Activated naive CD4-positive, alpha-beta T cell treated with anti-CD3 and anti-CD28 coated beads, Interleukin-2, amount 10 ng/mL, durations not matched to agents 7 days and 5 days (primary cell): ENCODE measurements at regions not wholly inside any gene's neighbourhood (a gene's known extent, or its start where the extent isn't known, plus 50 kb on each side); places are given as distances from the start of the nearest gene placed in this dataset.
"Not testable (repeated sequence)": the region's sequence is repeated elsewhere in the genome, so short reads cannot be mapped to it uniquely, and the experiment has no call there.

Experiments
- CTCF ChIA-PET: fragments of 350-600 bp; sonication (Branson Sonifier 250); formaldehyde crosslinking; loops from one replicate; lab custom pipeline; 2021; ENCODE audit warnings: antibody characterized with exemption; lab: Charles Lee
- DNase-seq: peaks from one replicate; pipeline ENCODE4 v3.0.0-alpha.2; 2020
- H3K27ac Mint-ChIP-seq: one replicate; pipeline ENCODE4 v1.8.0; 2021; ENCODE audit warnings: mild to moderate bottlenecking, moderate library complexity, mixed read lengths
- H3K27me3 Mint-ChIP-seq: one replicate; pipeline ENCODE4 v1.8.0; 2021; ENCODE audit warnings: mild to moderate bottlenecking, mixed read lengths
- H3K36me3 Mint-ChIP-seq: one replicate; pipeline ENCODE4 v1.8.0; 2021; ENCODE audit warnings: mixed read lengths
- H3K4me1 Mint-ChIP-seq: one replicate; pipeline ENCODE4 v1.8.0; 2021; ENCODE audit warnings: mixed read lengths
- H3K4me3 Mint-ChIP-seq: one replicate; pipeline ENCODE4 v1.8.0; 2021; ENCODE audit warnings: mild to moderate bottlenecking, moderate library complexity, mixed read lengths
- H3K9me3 Mint-ChIP-seq: one replicate; pipeline ENCODE4 v1.8.0; 2021; ENCODE audit warnings: mixed read lengths

GRCh38 chr9:106218427-106218826 lies 524.1 kb downstream of the TMEM38B start:
- Mint-ChIP-seq H3K4me1 (no peaks in the 10 kb centered on the region), H3K27me3 (no peaks in the 10 kb centered on the region), H3K27ac (no peak overlapping the region), H3K9me3 (peaks cover 5% of the 10 kb centered on the region), H3K36me3 (no peaks in the 10 kb centered on the region), H3K4me3 (no peak overlapping the region)
- CTCF ChIA-PET, result no interaction called here
- no peak for DNase-seq

GRCh38 chr9:106218854-106219253 lies 524.5 kb downstream of the TMEM38B start:
- Mint-ChIP-seq H3K36me3 (no peaks in the 10 kb centered on the region), H3K4me1 (no peaks in the 10 kb centered on the region), H3K27ac (no peak overlapping the region), H3K27me3 (no peaks in the 10 kb centered on the region), H3K4me3 (no peak overlapping the region), H3K9me3 (peaks cover 5% of the 10 kb centered on the region)
- CTCF ChIA-PET, result no interaction called here
- DNase-seq, result no peak

- H3K4me3 Mint-ChIP-seq, result no peak overlapping the region
- CTCF ChIA-PET, result no interaction called here
- H3K36me3 Mint-ChIP-seq, result no peaks in the 10 kb centered on the region
- H3K27ac Mint-ChIP-seq, result no peak overlapping the region
- no peaks in the 10 kb centered on the region for H3K4me1 Mint-ChIP-seq
- no peak for DNase-seq
- peaks cover 9% of the 10 kb centered on the region for H3K9me3 Mint-ChIP-seq
- H3K27me3 Mint-ChIP-seq, result no peaks in the 10 kb centered on the region
Observed at GRCh38 chr9:106220415-106220814, 526.1 kb downstream of the TMEM38B start.

GRCh38 chr9:106228861-106229260 lies 534.5 kb downstream of the TMEM38B start:
- DNase-seq, result no peak
- Mint-ChIP-seq H3K27ac (no peak overlapping the region), H3K4me1 (no peaks in the 10 kb centered on the region), H3K4me3 (no peak overlapping the region), H3K27me3 (no peaks in the 10 kb centered on the region), H3K9me3 (peaks cover 11% of the 10 kb centered on the region), H3K36me3 (no peaks in the 10 kb centered on the region)
- CTCF ChIA-PET, result no interaction called here

DNA sequence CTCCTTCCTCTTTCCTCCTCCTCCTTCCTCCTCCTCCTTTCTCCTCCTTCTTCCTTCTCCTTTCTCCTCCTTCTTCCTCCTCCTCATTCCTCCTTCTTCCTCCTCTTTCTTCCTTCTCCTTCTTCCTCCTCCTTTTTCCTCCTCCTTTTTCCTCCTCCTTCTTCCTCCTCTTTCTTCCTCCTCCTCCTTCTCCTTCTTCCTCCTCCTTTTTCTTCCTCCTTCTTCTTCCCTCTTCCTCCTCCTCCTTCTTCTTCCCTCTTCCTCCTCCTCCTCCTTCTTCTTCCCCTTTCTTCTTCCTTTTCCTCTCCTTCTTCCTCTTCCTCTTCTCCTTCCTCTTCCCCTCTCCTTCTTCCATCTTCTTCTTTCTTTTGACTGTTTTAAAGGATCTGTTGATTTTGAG lies 538.8 kb downstream of the TMEM38B start:
- Mint-ChIP-seq H3K27ac (no peak overlapping the region), H3K4me3 (no peak overlapping the region), H3K36me3 (no peaks in the 10 kb centered on the region), H3K9me3 (peaks cover 3% of the 10 kb centered on the region), H3K27me3 (no peaks in the 10 kb centered on the region), H3K4me1 (no peaks in the 10 kb centered on the region)
- no peak for DNase-seq
- CTCF ChIA-PET, result no interaction called here

GRCh38 chr9:106260908-106261307 lies 566.6 kb downstream of the TMEM38B start:
- DNase-seq, H3K4me1 Mint-ChIP-seq, CTCF ChIA-PET, H3K27ac Mint-ChIP-seq, H3K36me3 Mint-ChIP-seq, H3K4me3 Mint-ChIP-seq, H3K27me3 Mint-ChIP-seq: not testable (repeated sequence)
- H3K9me3 Mint-ChIP-seq, result peaks cover 15% of the 10 kb centered on the region

- Mint-ChIP-seq H3K4me1 (no peaks in the 10 kb centered on the region), H3K27ac (no peak overlapping the region), H3K27me3 (no peaks in the 10 kb centered on the region), H3K4me3 (no peak overlapping the region), H3K36me3 (no peaks in the 10 kb centered on the region), H3K9me3 (peaks cover 4% of the 10 kb centered on the region)
- DNase-seq, result no peak
- CTCF ChIA-PET, result no interaction called here
Observed at GRCh38 chr9:106277966-106278365, 583.6 kb downstream of the TMEM38B start.

DNA sequence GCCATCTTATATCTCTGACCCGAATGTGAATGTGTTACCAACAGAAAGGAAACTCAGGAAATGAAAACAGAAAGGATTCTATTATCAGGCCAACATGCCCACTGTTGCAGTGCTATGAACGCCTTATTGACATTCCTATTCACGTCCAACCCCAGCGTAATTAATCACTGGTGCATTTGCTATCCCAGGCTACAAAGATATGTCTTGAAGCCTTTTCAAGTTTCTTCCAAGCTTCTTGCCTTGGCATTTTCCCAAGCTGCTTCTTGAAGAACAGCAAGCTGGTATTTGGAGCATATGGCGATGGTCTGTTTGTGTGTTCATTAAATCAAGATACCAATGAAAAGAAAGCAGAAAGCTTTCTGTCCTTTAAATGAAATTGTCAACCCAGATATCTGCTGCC lies 579.2 kb upstream of the ZNF462 start:
- H3K27me3 Mint-ChIP-seq, result no peaks in the 10 kb centered on the region
- H3K9me3 Mint-ChIP-seq, result no peaks in the 10 kb centered on the region
- no peaks in the 10 kb centered on the region for H3K36me3 Mint-ChIP-seq
- H3K27ac Mint-ChIP-seq, result no peak overlapping the region
- no peak for DNase-seq
- CTCF ChIA-PET, result no interaction called here
- no peaks in the 10 kb centered on the region for H3K4me1 Mint-ChIP-seq
- H3K4me3 Mint-ChIP-seq, result no peak overlapping the region

DNA sequence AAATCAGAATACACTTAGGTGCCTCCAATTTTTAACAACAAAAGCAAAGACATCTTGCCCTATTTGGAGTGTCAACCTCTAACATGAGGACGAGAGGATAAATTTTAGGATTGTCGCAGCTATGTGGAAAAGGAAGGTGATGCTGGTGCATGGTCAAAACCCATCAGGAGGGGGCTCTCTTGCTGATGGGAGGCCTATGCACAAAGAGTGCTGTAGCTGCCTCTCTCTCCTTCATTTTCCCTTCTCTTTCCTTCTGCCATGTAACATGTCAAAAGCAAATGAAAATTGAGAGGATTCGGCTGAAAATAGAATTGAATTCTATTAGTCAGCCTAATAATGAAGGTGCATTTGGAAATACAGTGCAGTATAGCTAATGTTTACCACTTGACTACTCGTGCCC lies 578.7 kb upstream of the ZNF462 start:
- H3K9me3 Mint-ChIP-seq, result no peaks in the 10 kb centered on the region
- DNase-seq, result no peak
- H3K4me1 Mint-ChIP-seq, result no peaks in the 10 kb centered on the region
- no peaks in the 10 kb centered on the region for H3K36me3 Mint-ChIP-seq
- no peak overlapping the region for H3K4me3 Mint-ChIP-seq
- no peaks in the 10 kb centered on the region for H3K27me3 Mint-ChIP-seq
- CTCF ChIA-PET, result no interaction called here
- no peak overlapping the region for H3K27ac Mint-ChIP-seq

DNA sequence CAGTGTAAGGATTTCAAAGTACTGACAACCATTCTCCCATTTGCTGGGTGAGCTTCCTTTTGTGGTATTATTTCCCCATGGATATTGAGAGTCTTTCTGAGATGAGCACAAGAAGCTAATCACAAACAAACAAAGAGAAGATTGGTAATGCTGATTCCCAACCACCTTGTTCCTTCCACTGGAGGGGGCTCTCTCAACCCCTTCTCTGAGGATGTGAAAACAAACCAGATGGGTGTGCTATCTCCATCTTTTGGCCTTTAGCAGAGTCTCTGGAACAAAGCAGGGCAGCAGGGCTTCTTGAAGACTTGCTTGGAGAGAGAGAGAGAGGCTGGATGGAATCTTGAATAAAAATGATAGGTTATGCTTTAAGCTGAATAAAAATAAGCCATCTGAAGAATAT lies 576.7 kb upstream of the ZNF462 start:
- CTCF ChIA-PET, result no interaction called here
- Mint-ChIP-seq H3K4me1 (no peaks in the 10 kb centered on the region), H3K9me3 (no peaks in the 10 kb centered on the region), H3K27me3 (no peaks in the 10 kb centered on the region), H3K36me3 (no peaks in the 10 kb centered on the region), H3K4me3 (no peak overlapping the region), H3K27ac (no peak overlapping the region)
- no peak for DNase-seq

DNA sequence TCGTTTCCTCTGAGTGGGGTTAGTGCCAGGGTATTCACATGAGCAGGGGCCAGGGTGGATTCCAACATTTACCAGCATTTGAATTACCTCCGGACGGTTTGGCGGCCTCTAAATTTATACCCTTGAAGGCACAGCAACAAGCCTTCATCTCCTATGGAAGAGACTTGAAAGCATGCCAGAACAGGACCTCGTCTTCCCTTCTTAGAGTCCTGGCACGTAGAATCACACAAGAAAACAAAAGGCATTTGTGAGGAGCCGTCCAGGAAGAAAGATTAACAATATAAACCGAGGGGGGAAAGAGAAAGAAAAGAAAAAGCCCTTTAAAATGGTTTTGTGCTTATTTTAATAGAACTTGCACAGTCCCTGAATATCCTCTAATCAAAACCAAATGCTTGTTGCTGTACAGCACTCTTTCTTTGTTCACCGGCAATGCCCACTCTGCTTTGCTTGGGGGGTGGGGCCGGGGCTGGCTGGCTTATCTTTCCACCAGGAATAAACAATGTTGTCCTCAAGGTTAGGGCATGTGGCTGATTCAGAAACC lies 575.8 kb upstream of the ZNF462 start:
- H3K9me3 Mint-ChIP-seq, result no peaks in the 10 kb centered on the region
- no peaks in the 10 kb centered on the region for H3K36me3 Mint-ChIP-seq
- H3K4me3 Mint-ChIP-seq, result no peak overlapping the region
- CTCF ChIA-PET, result no interaction called here
- no peaks in the 10 kb centered on the region for H3K4me1 Mint-ChIP-seq
- no peak for DNase-seq
- no peak overlapping the region for H3K27ac Mint-ChIP-seq
- H3K27me3 Mint-ChIP-seq, result no peaks in the 10 kb centered on the region

DNA sequence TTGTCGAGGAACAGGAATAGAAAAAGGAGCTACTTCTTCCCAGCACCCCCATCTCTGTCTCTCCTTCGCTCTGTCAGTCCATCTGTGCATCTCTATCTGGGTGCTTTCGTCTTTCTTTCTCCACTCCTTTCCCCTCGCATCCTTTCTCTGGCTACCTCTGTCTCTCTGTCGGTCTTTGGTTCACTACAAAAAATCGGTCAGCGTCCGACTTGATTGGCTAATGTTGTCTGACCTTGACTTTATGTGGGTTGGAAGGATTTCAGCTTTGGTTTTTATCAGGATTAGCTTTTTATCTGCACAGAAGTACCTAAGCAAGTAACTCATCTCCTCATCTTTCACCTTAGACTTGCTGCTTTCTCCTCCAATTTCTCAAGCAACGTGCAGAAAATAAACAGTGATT lies 575.2 kb upstream of the ZNF462 start:
- Mint-ChIP-seq H3K4me3 (no peak overlapping the region), H3K27ac (no peak overlapping the region), H3K4me1 (no peaks in the 10 kb centered on the region), H3K36me3 (no peaks in the 10 kb centered on the region), H3K27me3 (no peaks in the 10 kb centered on the region), H3K9me3 (no peaks in the 10 kb centered on the region)
- CTCF ChIA-PET, result interaction anchor here (0.6 kb wide), 1 partner anchor 757 kb away, joined by 3 read pairs; no protein-coding TSS in a partner anchor
- DNase-seq, result no peak

DNA sequence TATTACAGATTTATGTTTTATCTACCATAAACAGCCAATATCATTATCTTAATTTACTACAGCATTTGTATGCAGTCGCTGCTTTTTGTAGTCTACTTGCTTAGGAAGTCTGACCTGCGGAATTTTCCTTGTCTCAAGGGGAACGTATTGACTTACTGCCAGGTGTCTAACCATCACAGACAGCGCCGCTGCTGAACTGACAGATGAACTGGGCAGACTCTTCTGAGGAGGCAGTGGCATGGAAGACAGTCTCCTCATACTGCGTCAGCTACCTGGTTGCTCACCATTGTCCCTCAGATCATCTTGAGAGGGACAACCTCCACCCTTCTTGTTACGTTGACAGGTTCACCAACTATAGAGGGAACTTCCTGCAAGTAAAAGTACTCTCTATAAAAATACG lies 574.3 kb upstream of the ZNF462 start:
- CTCF ChIA-PET, result interaction anchor here (0.6 kb wide), 1 partner anchor 756 kb away, joined by 3 read pairs; no protein-coding TSS in a partner anchor
- H3K36me3 Mint-ChIP-seq, result no peaks in the 10 kb centered on the region
- no peak for DNase-seq
- no peaks in the 10 kb centered on the region for H3K4me1 Mint-ChIP-seq
- no peaks in the 10 kb centered on the region for H3K27me3 Mint-ChIP-seq
- H3K9me3 Mint-ChIP-seq, result peaks cover 2% of the 10 kb centered on the region
- no peak overlapping the region for H3K4me3 Mint-ChIP-seq
- H3K27ac Mint-ChIP-seq, result no peak overlapping the region

DNA sequence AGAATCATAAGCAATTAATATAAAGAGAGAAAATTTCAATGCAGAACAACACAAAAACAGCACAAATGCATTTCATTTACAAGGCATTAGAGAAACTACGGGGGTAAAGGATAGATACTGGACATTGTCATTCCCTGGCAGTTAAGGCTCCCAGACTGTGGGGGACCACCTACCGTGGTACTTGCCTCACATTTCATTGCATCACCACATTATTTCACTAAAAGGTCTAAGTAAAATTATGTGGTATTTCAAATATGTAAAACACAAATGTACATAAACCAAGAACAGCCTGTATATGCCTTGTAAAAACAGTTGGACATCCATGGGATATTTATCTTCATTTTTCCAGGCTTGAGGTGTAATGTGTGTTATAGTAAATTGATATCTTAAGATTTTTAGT lies 571.2 kb upstream of the ZNF462 start:
- H3K4me3 Mint-ChIP-seq, result no peak overlapping the region
- no peaks in the 10 kb centered on the region for H3K4me1 Mint-ChIP-seq

DNA sequence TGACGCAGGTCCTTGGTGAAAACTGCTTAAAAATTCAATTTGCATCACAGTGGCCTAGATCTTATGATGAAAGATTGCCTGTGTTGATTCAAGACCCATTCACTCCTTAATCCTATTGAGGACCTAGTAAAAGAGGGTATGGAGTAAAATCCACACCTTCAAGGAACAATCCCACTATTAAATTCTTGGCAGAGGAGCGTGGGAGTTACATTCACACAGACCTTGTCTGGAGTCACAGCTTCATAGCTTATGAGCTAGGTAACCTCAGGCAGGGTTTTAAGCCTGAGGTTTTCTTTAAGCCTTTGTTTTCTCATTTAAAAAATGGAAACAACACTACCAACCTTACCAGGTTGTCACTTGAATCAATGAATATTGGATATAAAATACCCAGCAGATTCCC lies 566.5 kb upstream of the ZNF462 start:
- H3K4me1 Mint-ChIP-seq, result no peaks in the 10 kb centered on the region
- no peaks in the 10 kb centered on the region for H3K36me3 Mint-ChIP-seq
- no peak overlapping the region for H3K27ac Mint-ChIP-seq
- H3K9me3 Mint-ChIP-seq, result peaks cover 4% of the 10 kb centered on the region
- no peak overlapping the region for H3K4me3 Mint-ChIP-seq
- no peaks in the 10 kb centered on the region for H3K27me3 Mint-ChIP-seq
- DNase-seq, result no peak
- CTCF ChIA-PET, result no interaction called here

More for the DNA sequence above, 571.2 kb upstream of the ZNF462 start:
- peaks cover 2% of the 10 kb centered on the region for H3K9me3 Mint-ChIP-seq
- no peaks in the 10 kb centered on the region for H3K36me3 Mint-ChIP-seq
- DNase-seq, result no peak
- CTCF ChIA-PET, result no interaction called here
- H3K27me3 Mint-ChIP-seq, result no peaks in the 10 kb centered on the region
- no peak overlapping the region for H3K27ac Mint-ChIP-seq

- Mint-ChIP-seq H3K4me1 (no peaks in the 10 kb centered on the region), H3K27ac (no peak overlapping the region), H3K36me3 (no peaks in the 10 kb centered on the region), H3K27me3 (no peaks in the 10 kb centered on the region), H3K4me3 (no peak overlapping the region), H3K9me3 (peaks cover 1% of the 10 kb centered on the region)
- DNase-seq, result no peak
- CTCF ChIA-PET, result no interaction called here
Observed at GRCh38 chr9:106298997-106299396, 564.0 kb upstream of the ZNF462 start.
